ENCODE measurements at regions not wholly inside any gene's neighbourhood (a gene's known extent, or its start where the extent isn't known, plus 50 kb on each side); places are given as distances from the start of the nearest gene placed in this dataset.
"Not testable (repeated sequence)": the region's sequence is repeated elsewhere in the genome, so short reads cannot be mapped to it uniquely, and the experiment has no call there.

DNA sequence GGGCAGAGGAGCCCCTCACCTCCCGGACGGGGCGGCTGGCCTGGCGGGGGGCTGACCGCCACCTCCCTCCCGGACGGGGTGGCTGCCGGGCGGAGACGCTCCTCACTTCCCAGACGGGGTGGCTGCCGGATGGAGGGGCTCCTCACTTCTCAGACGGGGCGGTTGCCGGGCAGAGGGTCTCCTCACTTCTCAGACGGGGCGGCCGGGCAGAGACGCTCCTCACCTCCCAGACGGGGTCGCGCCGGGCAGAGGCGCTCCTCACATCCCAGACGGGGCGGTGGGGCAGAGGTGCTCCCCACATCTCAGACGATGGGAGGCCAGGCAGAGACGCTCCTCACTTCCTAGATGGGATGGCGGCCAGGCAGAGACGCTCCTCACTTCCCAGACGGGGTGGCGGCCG is 1615.9 kb upstream of the C9orf72 start:
- TF ChIP-seq, protein P1, sequence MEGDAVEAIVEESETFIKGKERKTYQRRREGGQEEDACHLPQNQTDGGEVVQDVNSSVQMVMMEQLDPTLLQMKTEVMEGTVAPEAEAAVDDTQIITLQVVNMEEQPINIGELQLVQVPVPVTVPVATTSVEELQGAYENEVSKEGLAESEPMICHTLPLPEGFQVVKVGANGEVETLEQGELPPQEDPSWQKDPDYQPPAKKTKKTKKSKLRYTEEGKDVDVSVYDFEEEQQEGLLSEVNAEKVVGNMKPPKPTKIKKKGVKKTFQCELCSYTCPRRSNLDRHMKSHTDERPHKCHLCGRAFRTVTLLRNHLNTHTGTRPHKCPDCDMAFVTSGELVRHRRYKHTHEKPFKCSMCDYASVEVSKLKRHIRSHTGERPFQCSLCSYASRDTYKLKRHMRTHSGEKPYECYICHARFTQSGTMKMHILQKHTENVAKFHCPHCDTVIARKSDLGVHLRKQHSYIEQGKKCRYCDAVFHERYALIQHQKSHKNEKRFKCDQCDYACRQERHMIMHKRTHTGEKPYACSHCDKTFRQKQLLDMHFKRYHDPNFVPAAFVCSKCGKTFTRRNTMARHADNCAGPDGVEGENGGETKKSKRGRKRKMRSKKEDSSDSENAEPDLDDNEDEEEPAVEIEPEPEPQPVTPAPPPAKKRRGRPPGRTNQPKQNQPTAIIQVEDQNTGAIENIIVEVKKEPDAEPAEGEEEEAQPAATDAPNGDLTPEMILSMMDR (IDR thresholded peaks at IDR 0.05) = not testable (repeated sequence)
- not testable (repeated sequence) for TF ChIP-seq POLR2A (IDR thresholded peaks at IDR 0.05)

Measured in testis (tissue), 2 donors.